ENCODE measurements at regions not wholly inside any gene's neighbourhood (a gene's known extent, or its start where the extent isn't known, plus 50 kb on each side); places are given as distances from the start of the nearest gene placed in this dataset.

DNA sequence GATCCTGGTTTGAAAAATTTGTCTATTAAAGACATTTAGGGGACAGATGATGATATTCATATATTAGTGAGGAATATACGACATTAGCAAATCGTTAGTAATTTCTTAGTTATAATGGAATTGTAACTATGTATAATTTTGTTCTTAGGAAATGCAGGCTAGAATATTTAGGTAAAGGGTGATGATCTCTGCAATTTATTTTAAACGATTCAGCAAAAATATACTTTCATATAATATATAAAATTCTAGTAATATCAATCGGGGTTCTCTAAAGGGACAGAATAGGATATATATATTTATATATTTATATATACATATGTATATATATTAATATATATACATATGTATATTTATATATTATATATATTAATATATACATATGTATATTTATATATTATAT is 142.5 kb upstream of the DNAJC10 start:
- no peaks in the 10 kb centered on the region for H3K36me3 Mint-ChIP-seq (ENCODE audit: low read depth)
- H3K27me3 Mint-ChIP-seq (ENCODE audit: low read depth) = no peaks in the 10 kb centered on the region
- H3K27ac Mint-ChIP-seq = no peak overlapping the region
- H3K4me3 Mint-ChIP-seq = no peak overlapping the region
- H3K9me3 Mint-ChIP-seq = no peaks in the 10 kb centered on the region
- H3K4me1 Mint-ChIP-seq (ENCODE audit: low read depth) = no peaks in the 10 kb centered on the region

DNA sequence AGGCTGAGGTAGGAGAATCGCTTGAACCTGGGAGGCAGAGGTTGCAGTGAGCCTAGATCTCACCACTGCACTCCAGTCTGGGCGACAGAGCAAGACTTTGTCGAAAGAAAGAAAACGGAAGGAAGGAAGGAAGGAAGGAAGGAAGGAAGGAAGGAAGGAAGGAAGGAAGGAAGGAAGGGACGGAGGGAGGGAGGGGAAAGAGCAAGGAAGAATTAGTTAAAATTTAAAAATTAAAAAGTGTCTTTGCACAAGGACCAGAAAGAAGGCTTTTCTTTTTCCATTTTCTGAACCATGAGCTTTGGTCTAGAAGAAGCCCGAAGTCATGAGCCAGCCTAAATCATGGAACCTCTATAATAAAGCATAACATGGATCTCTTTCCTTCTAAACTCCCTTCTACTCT is 138.2 kb upstream of the DNAJC10 start:
- Mint-ChIP-seq H3K4me3 (no peak overlapping the region), H3K27ac (no peak overlapping the region), H3K9me3 (no peaks in the 10 kb centered on the region), H3K36me3 (ENCODE audit: low read depth) (no peaks in the 10 kb centered on the region), H3K4me1 (ENCODE audit: low read depth) (no peaks in the 10 kb centered on the region), H3K27me3 (ENCODE audit: low read depth) (no peaks in the 10 kb centered on the region)

DNA sequence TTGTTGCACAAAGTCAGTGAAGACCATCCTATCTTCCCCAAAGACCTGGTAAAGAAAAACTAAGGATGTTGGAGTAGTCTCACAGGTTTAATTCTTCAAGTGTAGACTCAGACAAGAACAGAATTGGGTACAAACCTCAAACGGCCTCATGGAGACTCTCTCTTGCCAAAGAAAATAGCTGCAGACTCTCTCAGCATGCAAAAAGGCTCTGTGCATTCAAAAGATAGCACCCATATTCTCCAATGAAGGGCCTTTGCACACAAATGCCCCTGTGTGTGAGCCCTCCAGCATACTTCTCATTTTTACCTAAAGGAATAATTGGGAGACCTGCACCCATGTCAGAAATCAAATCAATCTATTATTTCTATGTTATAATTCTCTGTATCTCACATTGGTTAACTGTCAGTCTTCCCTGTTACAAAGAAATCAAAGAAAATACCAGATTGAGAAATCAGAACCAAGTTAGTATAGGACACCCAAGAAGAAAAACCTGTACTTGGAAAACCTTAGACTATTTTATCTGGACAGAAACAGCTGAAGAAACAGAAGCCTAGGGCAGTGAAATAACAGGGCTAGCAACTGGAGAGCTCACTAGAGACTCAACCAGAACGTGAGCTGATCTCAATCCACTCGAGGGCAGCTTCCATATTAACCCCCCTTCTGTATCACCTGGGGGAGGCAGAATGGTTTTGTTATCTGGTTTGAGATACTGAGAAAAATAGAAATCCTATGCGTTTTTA is 134.7 kb upstream of the DNAJC10 start:
- no peaks in the 10 kb centered on the region for H3K27me3 Mint-ChIP-seq (ENCODE audit: low read depth)
- no peaks in the 10 kb centered on the region for H3K36me3 Mint-ChIP-seq (ENCODE audit: low read depth)
- H3K4me3 Mint-ChIP-seq = no peak overlapping the region
- H3K9me3 Mint-ChIP-seq = no peaks in the 10 kb centered on the region
- no peak overlapping the region for H3K27ac Mint-ChIP-seq
- no peaks in the 10 kb centered on the region for H3K4me1 Mint-ChIP-seq (ENCODE audit: low read depth)

DNA sequence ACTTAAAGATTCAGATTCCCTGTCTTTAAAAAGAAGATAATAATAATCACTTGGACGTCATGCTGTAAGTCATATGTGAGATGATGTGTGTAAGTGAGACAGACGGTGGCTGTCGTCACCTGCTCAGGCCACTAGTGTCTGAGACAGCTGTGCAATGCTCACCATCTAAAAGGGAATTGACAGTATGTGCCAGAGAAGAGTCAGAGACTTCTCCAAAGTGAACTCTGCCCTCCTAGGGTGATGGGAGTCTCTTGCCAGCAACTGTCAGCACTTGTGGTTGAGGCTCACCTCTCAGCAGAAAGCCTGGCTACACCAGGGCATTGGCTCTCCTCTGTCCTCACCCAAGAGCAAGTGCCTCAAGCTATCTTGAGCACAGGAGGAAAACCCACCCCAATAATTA is 131.6 kb upstream of the DNAJC10 start:
- Mint-ChIP-seq H3K36me3 (ENCODE audit: low read depth) (no peaks in the 10 kb centered on the region), H3K27me3 (ENCODE audit: low read depth) (no peaks in the 10 kb centered on the region), H3K4me3 (no peak overlapping the region), H3K4me1 (ENCODE audit: low read depth) (no peaks in the 10 kb centered on the region), H3K9me3 (no peaks in the 10 kb centered on the region), H3K27ac (no peak overlapping the region)

DNA sequence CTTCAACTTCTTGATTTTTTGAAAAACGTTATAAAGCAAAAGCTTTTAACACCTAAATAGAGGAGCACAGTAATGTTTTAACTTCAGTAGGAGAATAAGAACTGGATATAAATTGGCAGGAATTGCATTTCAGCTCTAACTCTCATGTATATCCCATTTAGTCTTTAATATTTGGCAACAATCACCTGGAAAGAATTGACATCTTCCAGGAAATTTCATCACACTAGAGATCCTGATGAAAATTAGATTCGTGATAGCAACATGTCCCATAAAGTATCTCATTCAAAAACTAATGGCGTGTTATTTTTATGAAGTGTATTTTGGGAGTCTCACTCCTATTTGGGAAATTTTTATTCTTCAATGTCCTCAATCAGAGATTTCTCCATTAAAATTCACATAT is 131.1 kb upstream of the DNAJC10 start:
- no peaks in the 10 kb centered on the region for H3K36me3 Mint-ChIP-seq (ENCODE audit: low read depth)
- H3K4me1 Mint-ChIP-seq (ENCODE audit: low read depth) = no peaks in the 10 kb centered on the region
- H3K27me3 Mint-ChIP-seq (ENCODE audit: low read depth) = no peaks in the 10 kb centered on the region
- no peak overlapping the region for H3K4me3 Mint-ChIP-seq
- H3K9me3 Mint-ChIP-seq = no peaks in the 10 kb centered on the region
- no peak overlapping the region for H3K27ac Mint-ChIP-seq

DNA sequence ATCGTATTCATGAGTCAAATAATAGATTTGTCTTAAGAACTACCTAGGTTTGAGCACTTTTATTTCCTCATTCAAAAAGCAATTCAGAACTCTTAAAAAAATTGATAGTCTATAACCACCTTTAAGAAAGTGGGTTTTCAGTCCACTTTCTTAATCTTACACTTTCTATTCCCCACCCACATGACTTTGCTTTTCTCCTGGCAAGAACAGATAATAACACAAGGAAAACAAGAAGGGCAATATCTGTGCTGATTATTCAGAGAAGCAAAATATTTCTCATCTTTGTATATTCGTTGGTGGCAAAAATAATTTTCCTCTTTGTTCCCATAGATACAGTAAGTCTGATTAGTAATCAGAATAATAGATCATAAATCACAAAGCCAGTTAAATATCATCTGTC is 130.6 kb upstream of the DNAJC10 start:
- Mint-ChIP-seq H3K27ac (no peak overlapping the region), H3K4me1 (ENCODE audit: low read depth) (no peaks in the 10 kb centered on the region), H3K36me3 (ENCODE audit: low read depth) (no peaks in the 10 kb centered on the region), H3K27me3 (ENCODE audit: low read depth) (no peaks in the 10 kb centered on the region), H3K9me3 (no peaks in the 10 kb centered on the region), H3K4me3 (no peak overlapping the region)

DNA sequence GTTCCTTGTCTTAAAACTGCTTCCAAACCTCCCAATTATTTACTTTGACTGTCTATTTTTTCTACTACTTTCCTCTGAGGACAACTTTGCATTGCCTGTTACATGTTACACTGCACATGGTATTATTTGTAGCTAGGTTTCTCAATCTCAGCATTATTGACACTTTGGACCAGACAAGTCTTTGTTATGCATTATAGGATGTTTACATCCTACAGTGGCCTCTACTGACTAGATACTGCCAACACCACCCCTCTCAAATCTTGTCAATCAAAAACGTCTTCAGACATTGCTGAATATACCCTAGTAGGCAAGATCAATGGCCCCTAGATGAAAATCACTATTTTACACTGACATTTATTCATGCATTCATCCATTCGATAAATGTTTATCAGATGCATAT is 129.6 kb upstream of the DNAJC10 start:
- Mint-ChIP-seq H3K27me3 (ENCODE audit: low read depth) (no peaks in the 10 kb centered on the region), H3K27ac (no peak overlapping the region), H3K4me1 (ENCODE audit: low read depth) (no peaks in the 10 kb centered on the region), H3K4me3 (no peak overlapping the region), H3K9me3 (no peaks in the 10 kb centered on the region), H3K36me3 (ENCODE audit: low read depth) (no peaks in the 10 kb centered on the region)

DNA sequence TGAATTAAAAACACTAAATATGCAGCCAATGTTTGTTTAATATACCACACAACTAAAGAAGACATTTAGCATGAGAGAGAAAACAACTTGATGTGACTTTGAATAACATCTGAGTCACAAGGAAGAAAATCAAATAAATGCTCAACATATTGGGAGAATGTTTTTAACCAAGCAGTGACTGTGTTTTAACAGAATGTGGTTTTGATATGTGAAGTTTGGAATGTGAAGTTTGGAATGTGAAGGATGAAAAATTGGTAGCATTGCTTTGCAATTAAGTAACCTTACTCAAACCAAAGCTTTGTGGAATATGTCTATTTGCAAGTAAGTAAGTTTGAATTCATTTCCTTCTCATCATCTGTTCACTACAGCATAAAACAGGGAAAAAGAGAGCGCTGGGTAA is 128.2 kb upstream of the DNAJC10 start:
- Mint-ChIP-seq H3K36me3 (ENCODE audit: low read depth) (no peaks in the 10 kb centered on the region), H3K27me3 (ENCODE audit: low read depth) (no peaks in the 10 kb centered on the region), H3K9me3 (no peaks in the 10 kb centered on the region), H3K4me3 (no peak overlapping the region), H3K27ac (no peak overlapping the region), H3K4me1 (ENCODE audit: low read depth) (no peaks in the 10 kb centered on the region)

DNA sequence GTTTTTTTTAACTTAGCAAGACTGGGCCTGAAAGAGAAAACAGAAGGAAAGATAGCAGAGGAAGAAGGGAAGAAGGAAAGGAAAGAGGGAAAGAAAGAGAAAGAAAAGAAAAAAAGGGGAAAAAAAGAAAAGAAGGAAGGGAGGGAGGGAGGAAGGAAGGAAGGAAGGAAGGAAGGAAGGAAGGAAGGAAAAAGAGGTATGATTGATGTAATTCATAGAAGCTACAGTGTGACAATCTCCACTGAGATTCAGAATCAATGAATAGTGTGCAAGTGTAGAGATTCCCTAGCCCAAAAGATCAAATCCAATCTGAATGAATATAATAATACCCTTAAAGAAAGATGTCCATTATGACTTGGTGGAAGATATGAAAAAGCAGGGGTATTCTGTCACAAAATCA is 126.9 kb upstream of the DNAJC10 start:
- no peak overlapping the region for H3K27ac Mint-ChIP-seq
- no peaks in the 10 kb centered on the region for H3K9me3 Mint-ChIP-seq
- no peak overlapping the region for H3K4me3 Mint-ChIP-seq
- no peaks in the 10 kb centered on the region for H3K36me3 Mint-ChIP-seq (ENCODE audit: low read depth)
- H3K27me3 Mint-ChIP-seq (ENCODE audit: low read depth) = peaks cover 3% of the 10 kb centered on the region
- H3K4me1 Mint-ChIP-seq (ENCODE audit: low read depth) = no peaks in the 10 kb centered on the region

DNA sequence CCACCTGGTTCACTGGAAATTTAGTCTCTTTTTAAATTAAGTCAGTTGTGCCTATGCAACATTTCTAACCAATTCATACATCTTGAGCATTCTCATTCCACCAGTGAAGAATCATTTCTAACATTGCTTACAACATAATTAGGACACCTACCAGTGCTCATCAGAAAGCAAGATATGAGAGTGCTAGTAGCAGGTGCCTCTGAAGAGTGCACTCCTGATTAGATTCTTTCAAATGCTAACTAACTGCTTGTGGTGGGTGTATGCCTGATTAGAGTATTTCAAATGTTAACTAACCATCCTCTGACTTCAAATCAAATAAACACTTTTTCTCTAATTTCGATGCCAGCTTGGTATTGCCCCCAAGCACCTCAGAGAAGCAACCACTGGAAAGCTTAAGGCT is 124.3 kb upstream of the DNAJC10 start:
- Mint-ChIP-seq H3K36me3 (ENCODE audit: low read depth) (no peaks in the 10 kb centered on the region), H3K27me3 (ENCODE audit: low read depth) (peaks cover 3% of the 10 kb centered on the region), H3K9me3 (no peaks in the 10 kb centered on the region), H3K4me1 (ENCODE audit: low read depth) (no peaks in the 10 kb centered on the region), H3K27ac (no peak overlapping the region), H3K4me3 (no peak overlapping the region)

DNA sequence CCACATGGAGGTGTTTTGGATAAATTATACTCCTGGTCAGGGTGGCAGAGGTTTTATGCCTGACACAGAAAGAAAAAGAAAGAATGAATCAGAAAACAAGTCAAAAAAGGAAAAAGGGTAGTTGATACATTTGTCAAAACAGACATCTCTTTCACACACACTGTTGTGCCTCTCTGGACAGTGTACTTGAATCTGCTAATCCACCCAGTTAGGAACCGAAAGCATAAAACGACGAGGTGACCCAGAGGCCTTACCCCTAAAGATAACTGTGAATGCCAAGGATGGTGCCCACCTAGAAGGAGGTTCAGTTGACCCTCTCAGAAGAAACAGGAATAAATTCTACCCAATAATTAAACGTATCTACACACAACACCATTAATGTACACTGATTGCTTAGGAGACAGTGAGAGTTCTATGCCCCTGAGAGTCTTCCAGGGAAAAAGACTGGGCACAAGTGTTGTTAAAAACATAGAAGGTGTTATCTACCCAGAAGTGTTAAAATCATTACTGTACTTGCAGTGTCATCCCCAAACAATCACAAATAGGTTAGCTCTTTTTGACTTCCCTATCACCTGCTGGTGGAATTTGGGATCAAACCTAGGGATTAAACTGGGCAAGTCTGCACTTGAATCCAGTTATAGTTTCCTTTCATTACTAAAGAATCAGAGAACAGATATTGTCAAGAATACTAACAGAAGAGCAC is 123.2 kb upstream of the DNAJC10 start:
- no peaks in the 10 kb centered on the region for H3K9me3 Mint-ChIP-seq
- H3K4me3 Mint-ChIP-seq = no peak overlapping the region
- H3K36me3 Mint-ChIP-seq (ENCODE audit: low read depth) = no peaks in the 10 kb centered on the region
- peaks cover 3% of the 10 kb centered on the region for H3K27me3 Mint-ChIP-seq (ENCODE audit: low read depth)
- H3K4me1 Mint-ChIP-seq (ENCODE audit: low read depth) = no peaks in the 10 kb centered on the region
- no peak overlapping the region for H3K27ac Mint-ChIP-seq

DNA sequence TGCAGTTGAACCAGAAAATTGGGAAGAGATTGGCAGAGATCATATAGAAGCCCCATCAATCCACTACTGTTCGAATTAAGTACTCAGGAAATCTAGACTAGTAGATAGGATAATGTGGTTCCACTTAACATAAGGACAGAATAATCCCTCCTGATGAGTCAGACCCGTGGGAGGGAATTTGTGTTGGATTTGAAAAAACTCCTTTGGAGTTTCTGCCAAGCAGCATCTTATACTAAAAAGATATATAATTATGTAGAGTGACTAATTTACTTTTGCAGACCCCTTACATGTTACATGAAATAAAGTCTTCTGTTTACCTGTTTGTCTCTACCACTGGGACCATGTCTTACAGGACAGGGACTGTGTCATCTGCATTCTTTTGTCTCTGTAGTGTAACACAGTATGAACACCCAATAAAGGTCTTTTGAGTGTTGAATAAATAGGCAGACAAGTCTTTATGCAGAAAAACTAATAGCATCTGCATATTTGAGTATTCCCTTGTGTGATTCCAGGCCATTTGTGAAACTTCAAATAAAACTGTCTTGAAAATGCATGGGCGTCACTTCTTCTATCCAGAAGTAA is 122.6 kb upstream of the DNAJC10 start:
- H3K36me3 Mint-ChIP-seq (ENCODE audit: low read depth) = no peaks in the 10 kb centered on the region
- H3K27me3 Mint-ChIP-seq (ENCODE audit: low read depth) = peaks cover 3% of the 10 kb centered on the region
- H3K4me3 Mint-ChIP-seq = no peak overlapping the region
- H3K27ac Mint-ChIP-seq = no peak overlapping the region
- H3K4me1 Mint-ChIP-seq (ENCODE audit: low read depth) = no peaks in the 10 kb centered on the region
- H3K9me3 Mint-ChIP-seq = no peaks in the 10 kb centered on the region

DNA sequence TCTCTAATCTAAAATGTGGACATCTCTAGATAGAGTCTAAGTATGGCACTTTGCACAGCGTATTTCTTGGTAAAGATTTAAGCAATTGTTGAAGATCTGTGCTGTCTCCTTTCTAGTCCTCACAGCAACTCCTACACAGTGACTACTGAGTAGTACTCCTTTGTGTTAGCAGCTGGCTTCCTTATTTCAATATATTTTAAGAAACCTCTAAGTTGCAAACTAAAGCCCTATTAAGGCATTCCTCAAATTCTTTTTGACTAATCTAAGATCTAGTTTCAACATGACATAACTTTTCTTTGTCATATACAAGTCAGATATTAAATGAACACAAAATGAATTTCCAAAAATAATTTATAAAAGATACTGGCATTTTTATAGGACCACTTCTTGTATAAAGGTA is 121.8 kb upstream of the DNAJC10 start:
- no peak overlapping the region for H3K27ac Mint-ChIP-seq
- no peaks in the 10 kb centered on the region for H3K4me1 Mint-ChIP-seq (ENCODE audit: low read depth)
- H3K9me3 Mint-ChIP-seq = no peaks in the 10 kb centered on the region
- H3K4me3 Mint-ChIP-seq = no peak overlapping the region
- peaks cover 3% of the 10 kb centered on the region for H3K27me3 Mint-ChIP-seq (ENCODE audit: low read depth)
- H3K36me3 Mint-ChIP-seq (ENCODE audit: low read depth) = no peaks in the 10 kb centered on the region

DNA sequence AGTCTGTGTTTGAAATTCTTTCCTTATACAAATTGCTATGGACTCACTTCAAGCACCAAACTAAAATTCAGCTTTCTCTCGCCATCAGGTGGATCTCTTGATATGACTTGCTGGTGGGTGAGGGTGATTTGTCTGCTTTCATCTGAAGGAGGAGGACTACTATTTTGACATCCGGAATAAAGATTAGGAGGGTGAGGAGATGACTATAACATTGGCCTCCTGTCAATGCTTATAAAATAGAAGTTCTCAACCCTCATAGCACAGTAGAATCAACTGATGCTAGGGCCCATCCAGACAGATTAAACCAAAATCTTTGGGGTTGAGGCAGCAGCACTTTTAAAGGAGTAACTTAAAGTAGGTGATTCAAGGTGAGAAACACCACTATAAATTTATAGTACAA is 120.4 kb upstream of the DNAJC10 start:
- peaks cover 3% of the 10 kb centered on the region for H3K27me3 Mint-ChIP-seq (ENCODE audit: low read depth)
- no peaks in the 10 kb centered on the region for H3K4me1 Mint-ChIP-seq (ENCODE audit: low read depth)
- H3K9me3 Mint-ChIP-seq = no peaks in the 10 kb centered on the region
- no peak overlapping the region for H3K4me3 Mint-ChIP-seq
- H3K27ac Mint-ChIP-seq = no peak overlapping the region
- no peaks in the 10 kb centered on the region for H3K36me3 Mint-ChIP-seq (ENCODE audit: low read depth)

DNA sequence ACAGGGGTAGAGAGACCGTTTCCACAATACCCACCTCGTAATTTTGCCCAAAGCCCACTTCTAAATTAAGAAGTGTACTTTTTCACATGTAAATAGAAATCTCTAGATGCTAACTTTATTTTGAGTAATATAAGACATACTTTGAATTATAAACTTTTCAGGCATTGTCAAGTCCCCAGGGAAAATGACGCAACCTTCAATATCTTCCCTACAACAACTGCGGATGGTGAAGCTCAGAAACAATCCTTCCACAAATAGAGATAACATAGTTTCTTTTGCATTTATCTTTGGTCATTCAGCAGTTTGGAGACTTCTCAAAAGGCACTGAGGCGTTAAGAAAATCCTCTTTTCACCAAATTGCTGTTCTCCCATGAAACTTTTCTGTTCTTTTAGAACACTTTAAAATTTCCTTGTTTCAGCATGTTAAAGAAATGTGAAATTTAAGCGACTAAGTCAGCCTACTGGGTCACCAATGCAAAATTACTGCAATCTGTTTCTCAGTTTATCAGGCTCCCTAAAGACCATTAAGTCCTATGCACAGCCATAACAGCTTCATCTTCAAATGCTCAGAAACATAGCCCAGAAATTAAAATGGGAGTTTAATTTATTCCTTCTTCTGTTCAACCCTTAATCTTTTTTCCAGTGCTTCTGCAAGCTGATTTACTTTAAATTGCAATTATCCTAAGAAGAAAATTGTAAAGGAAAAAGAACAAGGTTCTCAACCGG is 118.3 kb upstream of the DNAJC10 start:
- Mint-ChIP-seq H3K9me3 (no peaks in the 10 kb centered on the region), H3K27me3 (ENCODE audit: low read depth) (peaks cover 3% of the 10 kb centered on the region), H3K4me1 (ENCODE audit: low read depth) (no peaks in the 10 kb centered on the region), H3K36me3 (ENCODE audit: low read depth) (no peaks in the 10 kb centered on the region), H3K4me3 (no peak overlapping the region), H3K27ac (no peak overlapping the region)

Data from T-helper 1 cell treated with Interleukin-12 subunit alpha and Interleukin-12 subunit beta and Interleukin-4 antibody, amounts not matched to agents 30 μg/mL and 1 μg/mL, for 36 hours (primary cell).